Mesenchymal stem cell (in vitro differentiated cells and primary cell): ENCODE measurements at regions not wholly inside any gene's neighbourhood (a gene's known extent, or its start where the extent isn't known, plus 50 kb on each side); places are given as distances from the start of the nearest gene placed in this dataset.

Source experiments
- DNase-seq: peaks from one replicate; pipeline ENCODE4 v3.0.0-alpha.2; 2013
- H2AFZ ChIP-seq: one replicate; pipeline ENCODE4 v1.6.1; 2013; ENCODE audit warnings: low read depth, mild to moderate bottlenecking, control low read depth, inconsistent platforms, low read length, moderate library complexity
- H2AK5ac ChIP-seq: 2 replicates; pipeline ENCODE4 v1.6.1; 2013; ENCODE audit warnings: low read length, moderate library complexity, mild to moderate bottlenecking, inconsistent platforms; ENCODE audit not compliant: severe bottlenecking
- H2BK120ac ChIP-seq: one replicate; pipeline ENCODE4 v1.6.1; 2013; ENCODE audit warnings: low read depth, mild to moderate bottlenecking, inconsistent platforms, low read length, moderate library complexity
- H2BK12ac ChIP-seq, 2 experiments: one replicate each; pipeline ENCODE4 v1.6.1; 2013; ENCODE audit warnings: inconsistent platforms in 2 of 2, low read length in 2 of 2, mild to moderate bottlenecking in 2 of 2, moderate library complexity in 2 of 2, control low read depth in 1 of 2
- H2BK15ac ChIP-seq: one replicate; pipeline ENCODE4 v1.6.1; 2013; ENCODE audit warnings: mild to moderate bottlenecking, low read depth, inconsistent platforms; ENCODE audit not compliant: poor library complexity, severe bottlenecking
- H2BK5ac ChIP-seq: 2 replicates; pipeline ENCODE4 v1.6.1; 2013; ENCODE audit warnings: low read depth, mild to moderate bottlenecking, low read length, control low read depth, inconsistent platforms; ENCODE audit not compliant: poor library complexity, severe bottlenecking
- H3K14ac ChIP-seq, 2 experiments: one replicate each; pipeline ENCODE4 v1.6.1; 2013; ENCODE audit warnings: inconsistent platforms in 2 of 2, low read length in 2 of 2, control low read depth in 1 of 2, mild to moderate bottlenecking in 1 of 2, moderate library complexity in 1 of 2
- H3K18ac ChIP-seq, 2 experiments: one replicate each; pipeline ENCODE4 v1.6.1; 2013; ENCODE audit warnings: inconsistent platforms in 2 of 2, low read length in 2 of 2, control low read depth in 1 of 2, low read depth in 1 of 2, mild to moderate bottlenecking in 1 of 2
- H3K23ac ChIP-seq, 2 experiments: one replicate each; pipeline ENCODE4 v1.6.1; 2013; ENCODE audit warnings: inconsistent platforms in 2 of 2, low read length in 2 of 2, mild to moderate bottlenecking in 2 of 2, moderate library complexity in 2 of 2, control low read depth in 1 of 2
- H3K27ac ChIP-seq: 2 replicates; pipeline ENCODE4 v1.5.1; 2013; ENCODE audit warnings: mild to moderate bottlenecking, moderate library complexity, low read length, control low read depth, inconsistent platforms; ENCODE audit not compliant: poor library complexity, severe bottlenecking
- H3K27me3 ChIP-seq, 2 experiments: 2 replicates each; pipeline versions ENCODE4 v1.6.1 to v1.7.0; 2013; ENCODE audit warnings: low read length in 2 of 2, mild to moderate bottlenecking in 2 of 2, moderate library complexity in 2 of 2, control low read depth in 1 of 2, inconsistent platforms in 1 of 2; ENCODE audit not compliant: control insufficient read depth in 1 of 2, insufficient read depth in 1 of 2
- H3K36me3 ChIP-seq, 2 experiments: 2 replicates each; pipeline versions ENCODE4 v1.6.1 to v1.7.0; 2013; ENCODE audit warnings: low read length in 2 of 2, control low read depth in 1 of 2, inconsistent platforms in 1 of 2, low read depth in 1 of 2, mild to moderate bottlenecking in 1 of 2; ENCODE audit not compliant: insufficient read depth in 2 of 2, control insufficient read depth in 1 of 2
- H3K4ac ChIP-seq, 2 experiments: one replicate each; pipeline ENCODE4 v1.6.1; 2013; ENCODE audit warnings: inconsistent platforms in 2 of 2, low read length in 2 of 2, mild to moderate bottlenecking in 2 of 2, moderate library complexity in 2 of 2, control low read depth in 1 of 2, low read depth in 1 of 2
- H3K4me1 ChIP-seq: 2 replicates; pipeline ENCODE4 v1.6.1; 2013; ENCODE audit warnings: low read depth, low read length, control low read depth; ENCODE audit not compliant: control insufficient read depth, insufficient read depth
- H3K4me2 ChIP-seq: 2 replicates; pipeline ENCODE4 v1.6.1; 2013; ENCODE audit warnings: low read length, mild to moderate bottlenecking, inconsistent platforms; ENCODE audit not compliant: poor library complexity, severe bottlenecking
- H3K4me3 ChIP-seq, 2 experiments: 2 replicates each; pipeline versions ENCODE4 v1.5.1 to v1.7.0; 2013; ENCODE audit warnings: low read length in 2 of 2, mild to moderate bottlenecking in 2 of 2, control low read depth in 1 of 2, low read depth in 1 of 2; ENCODE audit not compliant: insufficient read depth in 1 of 2
- H3K79me1 ChIP-seq: replicated peaks from 2 replicates; pipeline ENCODE4 v1.6.1; 2013; ENCODE audit warnings: mild to moderate bottlenecking, control low read depth, low read length, inconsistent platforms; ENCODE audit not compliant: poor library complexity, severe bottlenecking
- H3K9ac ChIP-seq: 2 replicates; pipeline ENCODE4 v1.7.0; 2013; ENCODE audit warnings: mild to moderate bottlenecking, low read length, moderate library complexity
- H3K9me3 ChIP-seq: 2 replicates; pipeline ENCODE4 v1.7.0; 2013; ENCODE audit warnings: mild to moderate bottlenecking, low read length; ENCODE audit not compliant: control insufficient read depth
- H4K8ac ChIP-seq: one replicate; pipeline ENCODE4 v1.6.1; 2013; ENCODE audit warnings: inconsistent platforms, mild to moderate bottlenecking, low read length, moderate library complexity
- H4K91ac ChIP-seq: one replicate; pipeline ENCODE4 v1.6.1; 2013; ENCODE audit warnings: mild to moderate bottlenecking, low read length, inconsistent platforms
- WGBS: methylation state at CpG from one replicate; pipeline ENCODE4 v1.1.7; 2013; ENCODE audit warnings: mixed read lengths; 5-methylcytosine and 5-hydroxymethylcytosine counted together

- no peak for DNase-seq
- Histone ChIP-seq H3K4ac (no peak overlapping the region), H2AK5ac (no peak overlapping the region), H2BK5ac (no peak overlapping the region), H2BK12ac (no peak overlapping the region), H3K23ac (no peak overlapping the region), H2BK120ac (no peak overlapping the region), H3K9me3 (no peaks in the 10 kb centered on the region), H3K79me1 (no peaks in the 10 kb centered on the region), H3K4me1 (peaks cover 2% of the 10 kb centered on the region), H3K14ac (no peak overlapping the region), H3K9ac (no peak overlapping the region), H4K8ac (no peak overlapping the region), H3K27ac (no peak overlapping the region), H2BK15ac (no peak overlapping the region), H3K36me3 (no peaks in the 10 kb centered on the region), H3K4me2 (no peak overlapping the region), H3K27me3 (no peaks in the 10 kb centered on the region), H4K91ac (no peak overlapping the region), H3K18ac (no peak overlapping the region), H3K4me3 (no peak overlapping the region), H2AFZ (no peak overlapping the region)
- WGBS, result no CpG with 5 or more reads among the region's 1 CpG
Observed at GRCh38 chr1:83027511-83027910, 971.4 kb downstream of the TTLL7 start.

- Histone ChIP-seq H3K23ac (no peak overlapping the region), H2AFZ (no peak overlapping the region), H3K36me3 (no peaks in the 10 kb centered on the region), H3K4me3 (no peak overlapping the region), H3K4me2 (no peak overlapping the region), H3K9ac (no peak overlapping the region), H2AK5ac (no peak overlapping the region), H2BK5ac (no peak overlapping the region), H3K18ac (no peak overlapping the region), H2BK12ac (no peak overlapping the region), H3K27me3 (no peaks in the 10 kb centered on the region), H2BK120ac (no peak overlapping the region), H3K4me1 (peaks cover 2% of the 10 kb centered on the region), H4K91ac (no peak overlapping the region), H3K4ac (no peak overlapping the region), H3K79me1 (no peaks in the 10 kb centered on the region), H3K27ac (no peak overlapping the region), H2BK15ac (no peak overlapping the region), H3K14ac (no peak overlapping the region), H4K8ac (no peak overlapping the region), H3K9me3 (no peaks in the 10 kb centered on the region)
- no CpG with 5 or more reads among the region's 2 CpGs for WGBS
- no peak for DNase-seq
Observed at GRCh38 chr1:83026745-83027144, 972.2 kb downstream of the TTLL7 start.

- Histone ChIP-seq H3K18ac (peak overlapping the region in 1 of 2 experiments; percentile 68), H3K4me2 (no peak overlapping the region)
- 96% methylated on average over 2 of the region's 2 CpGs for WGBS
Observed at GRCh38 chr1:83024251-83024767, 974.6 kb downstream of the TTLL7 start.

GRCh38 chr1:83023212-83023611 is 975.7 kb downstream of the TTLL7 start:
- no peak overlapping the region for H2BK5ac ChIP-seq
- WGBS, result 100% methylated on average over 1 of the region's 2 CpGs
- H3K79me1 ChIP-seq, result no peaks in the 10 kb centered on the region
- H4K8ac ChIP-seq, result no peak overlapping the region
- no peak overlapping the region for H3K4me3 ChIP-seq
- H3K36me3 ChIP-seq, result no peaks in the 10 kb centered on the region
- no peak overlapping the region for H3K18ac ChIP-seq
- H3K9me3 ChIP-seq, result peaks cover 14% of the 10 kb centered on the region
- H3K27ac ChIP-seq, result no peak overlapping the region
- no peak overlapping the region for H2BK120ac ChIP-seq
- H2AFZ ChIP-seq, result no peak overlapping the region
- no peak overlapping the region for H4K91ac ChIP-seq
- no peak overlapping the region for H2BK12ac ChIP-seq
- H3K4me2 ChIP-seq, result no peak overlapping the region
- no peak for DNase-seq
- no peaks in the 10 kb centered on the region for H3K4me1 ChIP-seq
- no peak overlapping the region for H3K23ac ChIP-seq
- no peak overlapping the region for H3K4ac ChIP-seq
- no peak overlapping the region for H3K9ac ChIP-seq
- H2BK15ac ChIP-seq, result no peak overlapping the region
- H2AK5ac ChIP-seq, result no peak overlapping the region
- no peaks in the 10 kb centered on the region for H3K27me3 ChIP-seq
- no peak overlapping the region for H3K14ac ChIP-seq

More at GRCh38 chr1:83024251-83024767, 974.6 kb downstream of the TTLL7 start:
- peak overlapping the region; percentile 11 to 21 for H2BK12ac ChIP-seq
- peak overlapping the region; percentile 46 for H4K8ac ChIP-seq
- no peak overlapping the region for H2BK120ac ChIP-seq
- H3K9me3 ChIP-seq, result peaks cover 14% of the 10 kb centered on the region
- no peaks in the 10 kb centered on the region for H3K36me3 ChIP-seq
- no peak overlapping the region for H2BK15ac ChIP-seq
- peaks cover 2% of the 10 kb centered on the region for H3K4me1 ChIP-seq
- H3K27ac ChIP-seq, result no peak overlapping the region
- no peaks in the 10 kb centered on the region for H3K27me3 ChIP-seq
- H3K79me1 ChIP-seq, result no peaks in the 10 kb centered on the region
- peak overlapping the region; percentile 67 for H3K9ac ChIP-seq
- no peak overlapping the region for H2AFZ ChIP-seq
- H3K4ac ChIP-seq, result peak overlapping the region; percentile 58 to 76
- no peak for DNase-seq
- no peak overlapping the region for H3K23ac ChIP-seq
- H4K91ac ChIP-seq, result peak overlapping the region; percentile 3
- H2BK5ac ChIP-seq, result no peak overlapping the region
- no peak overlapping the region for H2AK5ac ChIP-seq
- H3K4me3 ChIP-seq, result peak overlapping the region in 1 of 2 experiments; percentile 41
- no peak overlapping the region for H3K14ac ChIP-seq
